GM19035 (cell line): ENCODE measurements at regions not wholly inside any gene's neighbourhood (a gene's known extent, or its start where the extent isn't known, plus 50 kb on each side); places are given as distances from the start of the nearest gene placed in this dataset.
"Not testable (repeated sequence)": the region's sequence is repeated elsewhere in the genome, so short reads cannot be mapped to it uniquely, and the experiment has no call there.

ENCODE experiments used
- ATAC-seq: cut with Tn5 transposase; IDR thresholded peaks from one replicate; pipeline ENCODE4 v1.9.1; 2021; ENCODE audit not compliant: unreplicated experiment

GRCh38 chr5:109989161-109989560, 299.4 kb downstream of the MAN2A1 start:
- ATAC-seq = no peak

- no peak for ATAC-seq
These were observed 300.4 kb downstream of the MAN2A1 start for GRCh38 chr5:109989994-109990722.

GRCh38 chr5:109990723-109991359, 301.1 kb downstream of the MAN2A1 start:
- no peak for ATAC-seq

- ATAC-seq = no peak
These were observed 302.7 kb downstream of the MAN2A1 start for GRCh38 chr5:109992264-109992915.

GRCh38 chr5:109994135-109994534, 304.4 kb downstream of the MAN2A1 start:
- no peak for ATAC-seq

DNA sequence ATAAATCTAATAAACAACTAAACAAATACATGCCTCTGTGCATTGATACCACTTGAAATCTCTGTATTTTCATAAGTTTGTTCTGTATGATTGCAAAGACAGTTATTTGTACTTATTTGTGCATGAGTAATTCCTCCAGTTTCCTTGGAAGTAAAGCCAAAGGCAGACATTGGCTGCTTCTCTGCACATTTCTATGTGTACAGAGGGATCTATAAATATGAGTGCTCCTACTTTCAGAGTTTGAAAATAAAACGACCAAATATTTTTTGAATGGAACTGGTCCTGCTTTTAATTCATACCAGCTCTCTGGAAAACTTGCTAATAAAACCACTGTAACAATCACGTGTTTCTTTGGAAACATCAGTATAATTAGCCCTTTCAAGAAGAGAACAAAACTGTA, 306.5 kb downstream of the MAN2A1 start:
- ATAC-seq = no peak

DNA sequence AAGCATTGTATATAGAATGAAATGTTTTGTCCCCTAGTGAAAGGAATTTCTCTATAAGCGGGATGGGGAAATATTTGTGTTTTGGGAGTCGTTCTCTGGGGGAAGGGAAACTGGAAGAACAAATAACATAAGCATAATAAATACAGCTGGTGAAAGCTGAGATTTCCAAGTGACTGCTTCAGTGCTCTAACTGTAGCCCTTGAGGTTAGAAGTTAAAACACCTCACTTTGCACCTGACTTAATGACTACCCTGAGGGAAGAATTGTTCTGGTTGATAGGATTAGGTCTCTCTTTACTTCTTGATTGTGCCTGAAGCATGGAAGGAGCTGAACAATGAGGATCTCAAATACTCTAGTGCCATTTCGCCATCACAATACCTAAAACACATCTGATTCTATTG, 307.4 kb downstream of the MAN2A1 start:
- ATAC-seq = no peak

DNA sequence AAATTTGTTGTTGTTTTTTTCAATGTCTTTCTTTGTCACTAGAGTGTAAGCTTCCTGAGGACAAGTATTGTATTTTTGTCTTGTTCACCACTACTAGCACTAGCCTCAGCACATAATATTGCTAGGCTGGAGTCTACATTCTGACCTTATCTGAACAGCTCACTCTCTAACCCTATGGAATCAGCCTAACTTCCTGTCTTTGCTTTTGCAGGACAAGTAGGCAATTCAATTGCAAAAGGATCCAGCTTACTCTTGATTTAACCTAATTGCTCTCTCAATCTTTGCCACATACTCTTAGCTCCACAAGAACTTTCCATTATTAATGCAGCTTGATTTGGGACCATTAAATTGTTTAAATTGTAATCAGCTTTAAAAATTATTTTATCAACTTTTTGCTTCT, 308.5 kb downstream of the MAN2A1 start:
- no peak for ATAC-seq

DNA sequence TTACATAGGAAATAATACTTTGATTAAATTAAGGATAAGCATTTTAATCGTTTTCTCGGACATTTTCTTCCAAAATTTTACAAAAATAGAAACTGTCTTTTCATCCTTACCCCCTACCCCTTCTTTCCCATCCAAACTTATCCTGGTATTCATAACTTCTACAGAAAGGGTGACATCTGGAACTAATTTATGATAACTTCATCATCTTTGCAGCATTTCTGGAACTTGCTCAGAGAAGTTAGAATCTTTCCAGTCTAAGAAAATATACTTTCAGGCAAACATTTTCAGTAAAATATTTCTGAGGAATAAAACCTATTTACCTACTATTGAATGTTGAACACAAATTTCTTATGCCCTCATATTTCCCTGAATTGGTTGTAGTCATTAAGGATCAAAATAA, 309.0 kb downstream of the MAN2A1 start:
- ATAC-seq = no peak

DNA sequence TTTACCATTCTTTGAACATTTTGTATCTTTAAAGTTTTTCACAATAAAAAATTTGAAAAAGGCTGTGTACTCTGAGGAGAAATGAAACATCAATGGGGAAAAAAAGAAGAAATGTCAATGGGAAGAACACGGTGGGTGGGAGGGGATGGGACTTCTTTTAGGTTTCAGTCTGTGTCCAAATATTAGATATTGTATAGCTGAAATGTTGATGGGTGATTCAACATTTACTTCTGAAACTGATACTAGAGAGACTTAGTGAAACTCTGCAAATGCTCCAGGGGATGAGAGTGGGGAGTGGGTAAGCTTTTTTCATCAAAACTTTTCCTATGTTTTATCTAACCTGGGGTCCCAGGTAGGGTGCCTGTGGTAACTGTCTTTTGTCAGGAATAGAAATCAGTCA, 311.9 kb downstream of the MAN2A1 start:
- ATAC-seq = no peak

- no peak for ATAC-seq
These were observed 312.9 kb downstream of the MAN2A1 start for GRCh38 chr5:110002652-110003051.

DNA sequence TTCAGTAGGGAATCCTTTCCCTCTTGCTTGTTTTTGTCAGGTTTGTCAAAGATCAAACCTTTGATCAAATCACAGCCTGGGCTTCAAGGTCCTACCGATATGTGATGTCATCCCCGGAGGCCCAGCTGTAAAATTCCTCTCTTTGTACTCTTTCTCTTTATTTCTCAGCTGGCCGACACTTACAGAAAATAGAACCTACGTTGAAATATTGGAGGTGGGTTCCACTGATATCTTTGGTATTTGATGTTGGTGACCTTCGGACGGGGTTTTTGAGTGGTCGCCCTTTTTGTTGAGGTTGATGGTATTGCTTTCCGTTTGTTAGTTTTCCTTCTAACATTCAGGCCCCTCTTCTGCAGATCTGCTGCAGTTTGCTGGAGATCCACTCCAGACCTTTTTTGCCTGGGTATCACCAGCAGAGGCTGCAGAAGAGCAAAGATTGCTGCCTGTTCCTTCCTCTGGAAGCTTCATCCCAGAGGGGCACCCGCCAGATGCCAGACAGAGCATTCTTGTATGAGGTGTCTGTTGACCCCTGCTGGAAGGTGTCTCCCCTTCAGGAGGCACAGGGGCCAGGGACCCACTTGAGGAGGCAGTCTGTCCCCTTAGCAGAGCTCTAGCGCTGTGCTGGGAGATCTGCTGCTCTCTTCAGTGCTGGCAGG, 316.3 kb downstream of the MAN2A1 start:
- not testable (repeated sequence) for ATAC-seq

GRCh38 chr5:110007101-110007500, 317.4 kb downstream of the MAN2A1 start:
- no peak for ATAC-seq

GRCh38 chr5:110008131-110008530, 318.4 kb downstream of the MAN2A1 start:
- no peak for ATAC-seq

- no peak for ATAC-seq
These were observed 322.4 kb downstream of the MAN2A1 start for GRCh38 chr5:110012145-110012544.

DNA sequence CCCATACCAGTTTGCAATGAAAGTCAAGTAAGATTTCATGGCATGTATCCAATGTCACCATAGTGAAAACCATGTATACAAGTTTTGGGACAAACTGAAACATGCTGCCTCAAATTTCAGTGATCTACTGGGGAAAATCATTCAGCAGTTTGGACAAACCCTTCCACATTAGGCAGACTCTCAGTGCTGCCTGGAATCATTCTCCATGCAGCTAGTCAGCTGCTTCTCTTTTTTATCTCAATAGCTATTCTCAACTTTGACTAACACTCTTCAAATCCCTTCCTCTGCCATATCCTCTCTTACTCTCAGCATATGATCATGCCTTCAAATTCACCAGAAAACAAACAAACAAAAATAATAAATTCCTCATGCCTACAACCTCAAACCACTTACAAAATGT, 323.3 kb downstream of the MAN2A1 start:
- ATAC-seq = no peak

DNA sequence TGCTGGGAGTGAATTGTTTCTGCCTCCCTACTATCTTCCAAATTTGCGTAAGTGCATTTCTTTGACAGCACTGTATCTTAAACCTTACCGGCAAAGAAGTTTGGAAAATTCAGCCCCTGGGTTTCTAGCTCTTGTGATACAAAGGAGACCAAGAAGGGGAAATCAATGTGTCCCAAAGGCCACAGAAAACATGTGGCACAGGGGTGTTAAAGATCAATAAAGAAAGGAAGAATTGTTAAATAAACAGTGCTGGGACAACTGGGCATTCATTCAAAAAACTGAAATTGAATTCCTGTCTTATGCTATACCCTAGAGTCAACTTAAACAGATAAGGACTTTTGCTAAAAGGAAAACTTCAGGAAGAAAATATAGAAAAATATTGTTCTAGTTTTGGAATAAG, 328.1 kb downstream of the MAN2A1 start:
- ATAC-seq = no peak

- no peak for ATAC-seq
These were observed 328.8 kb downstream of the MAN2A1 start for GRCh38 chr5:110018509-110018908.

GRCh38 chr5:110019119-110019518, 329.4 kb downstream of the MAN2A1 start:
- no peak for ATAC-seq

DNA sequence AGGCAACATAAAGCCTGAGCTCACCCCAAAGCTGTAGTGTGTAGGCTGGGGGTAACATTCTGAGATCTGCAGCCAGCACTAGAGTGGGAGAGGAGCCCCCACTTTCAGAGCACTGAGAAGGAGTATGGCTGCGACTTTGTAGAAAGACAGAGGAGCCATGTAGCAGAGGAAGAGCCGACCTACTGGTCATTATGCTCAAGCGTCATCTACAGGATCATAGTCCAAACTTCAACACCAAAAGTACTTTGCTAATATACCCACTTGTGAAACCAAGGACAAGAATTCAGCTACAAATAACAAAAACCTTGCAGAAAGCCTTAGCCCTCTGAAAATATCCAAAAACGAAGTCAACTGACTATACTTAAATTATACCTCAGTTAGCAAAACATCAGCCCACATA, 330.1 kb downstream of the MAN2A1 start:
- no peak for ATAC-seq

GRCh38 chr5:110021251-110021650, 331.5 kb downstream of the MAN2A1 start:
- ATAC-seq = no peak

DNA sequence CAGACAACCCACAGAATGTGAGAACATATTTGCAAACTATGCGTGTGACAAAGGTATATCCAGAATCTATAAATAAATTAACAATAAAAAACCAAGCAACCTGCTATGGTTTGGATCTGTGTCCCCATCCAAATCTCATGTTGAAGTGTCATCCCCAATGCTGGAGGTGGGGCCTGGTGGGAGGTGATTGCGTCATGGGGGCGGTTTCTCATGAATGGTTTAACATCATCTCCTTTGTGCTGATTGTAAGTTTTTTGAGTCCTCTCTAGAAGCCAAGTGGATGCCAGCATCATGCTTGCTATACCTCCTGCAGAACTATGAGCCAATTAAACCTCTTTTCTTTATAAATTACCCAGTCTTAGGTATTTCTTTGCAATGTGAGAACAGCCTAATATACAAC, 335.4 kb downstream of the MAN2A1 start:
- ATAC-seq = no peak
